Hepatocyte (in vitro differentiated cells): ENCODE measurements at regions not wholly inside any gene's neighbourhood (a gene's known extent, or its start where the extent isn't known, plus 50 kb on each side); places are given as distances from the start of the nearest gene placed in this dataset.
"Not testable (repeated sequence)": the region's sequence is repeated elsewhere in the genome, so short reads cannot be mapped to it uniquely, and the experiment has no call there.

ENCODE experiments used
- EZH2phosphoT487 ChIP-seq: fragments of 200-600 bp; sonication (generic); IDR thresholded peaks from one replicate; pipeline ENCODE4 v1.6.1; 2018; ENCODE audit warnings: antibody characterized with exemption, mild to moderate bottlenecking, low read depth, moderate library complexity; ENCODE audit not compliant: unreplicated experiment, severe bottlenecking
- TF ChIP-seq, protein P1 (sequence below): fragments of 200-600 bp; sonication (generic); IDR thresholded peaks from 2 replicates; pipeline ENCODE4 v1.5.1; 2016; ENCODE audit warnings: antibody characterized with exemption, mild to moderate bottlenecking; ENCODE audit not compliant: poor library complexity

- TF ChIP-seq, protein P1, sequence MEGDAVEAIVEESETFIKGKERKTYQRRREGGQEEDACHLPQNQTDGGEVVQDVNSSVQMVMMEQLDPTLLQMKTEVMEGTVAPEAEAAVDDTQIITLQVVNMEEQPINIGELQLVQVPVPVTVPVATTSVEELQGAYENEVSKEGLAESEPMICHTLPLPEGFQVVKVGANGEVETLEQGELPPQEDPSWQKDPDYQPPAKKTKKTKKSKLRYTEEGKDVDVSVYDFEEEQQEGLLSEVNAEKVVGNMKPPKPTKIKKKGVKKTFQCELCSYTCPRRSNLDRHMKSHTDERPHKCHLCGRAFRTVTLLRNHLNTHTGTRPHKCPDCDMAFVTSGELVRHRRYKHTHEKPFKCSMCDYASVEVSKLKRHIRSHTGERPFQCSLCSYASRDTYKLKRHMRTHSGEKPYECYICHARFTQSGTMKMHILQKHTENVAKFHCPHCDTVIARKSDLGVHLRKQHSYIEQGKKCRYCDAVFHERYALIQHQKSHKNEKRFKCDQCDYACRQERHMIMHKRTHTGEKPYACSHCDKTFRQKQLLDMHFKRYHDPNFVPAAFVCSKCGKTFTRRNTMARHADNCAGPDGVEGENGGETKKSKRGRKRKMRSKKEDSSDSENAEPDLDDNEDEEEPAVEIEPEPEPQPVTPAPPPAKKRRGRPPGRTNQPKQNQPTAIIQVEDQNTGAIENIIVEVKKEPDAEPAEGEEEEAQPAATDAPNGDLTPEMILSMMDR: not testable (repeated sequence)
- TF ChIP-seq EZH2phosphoT487: not testable (repeated sequence)
Observed at GRCh38 chr10:133785846-133786602, 159.4 kb upstream of the FRG2B start.
